ENCODE measurements at regions not wholly inside any gene's neighbourhood (a gene's known extent, or its start where the extent isn't known, plus 50 kb on each side); places are given as distances from the start of the nearest gene placed in this dataset.
"Not testable (repeated sequence)": the region's sequence is repeated elsewhere in the genome, so short reads cannot be mapped to it uniquely, and the experiment has no call there.

DNA sequence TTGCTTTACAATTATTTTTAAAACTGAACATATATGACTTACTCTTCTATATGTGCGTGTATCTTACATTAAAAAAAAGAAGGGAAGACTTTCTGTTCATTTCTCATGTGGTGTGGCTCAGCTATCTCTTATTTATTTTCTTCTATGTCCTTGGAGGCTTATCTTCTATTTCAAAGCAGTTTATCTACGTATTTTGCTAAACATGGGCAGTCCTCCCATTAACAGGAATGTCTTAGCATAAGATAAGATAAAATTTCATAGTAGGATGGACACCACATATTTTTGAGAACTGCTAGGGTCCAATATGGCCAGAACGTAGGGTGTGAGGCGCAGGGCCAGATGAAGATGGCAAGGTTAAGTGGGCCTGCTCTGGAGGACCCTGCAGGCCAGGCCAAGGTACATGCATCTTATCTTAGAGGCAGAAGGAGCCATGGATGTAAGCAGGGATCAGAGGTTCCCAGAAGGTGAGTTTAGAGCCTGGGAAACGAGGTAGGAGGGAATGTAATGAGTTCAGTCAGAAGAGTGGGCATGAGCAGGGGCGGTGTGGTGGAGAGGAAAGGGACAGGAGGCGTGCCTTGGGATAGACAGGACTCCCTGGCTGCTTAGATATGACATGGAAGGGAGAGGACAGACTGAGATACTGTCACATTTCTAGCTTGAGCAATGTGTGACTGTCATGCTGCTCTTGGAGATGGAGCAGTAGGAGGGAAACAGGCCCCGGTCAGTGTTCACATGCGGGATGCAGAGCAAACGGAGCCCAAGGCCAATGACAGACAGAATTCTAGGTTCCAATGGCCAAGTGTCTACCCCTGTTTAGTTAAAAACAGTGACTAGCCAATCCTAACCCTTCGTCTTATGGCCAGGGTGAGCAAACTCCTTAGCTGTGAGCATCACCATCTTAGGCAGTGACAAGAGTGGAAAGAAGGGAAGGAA lies 68.6 kb upstream of the MEDAG start:
- no peak overlapping the region for H3K27ac ChIP-seq (ENCODE audit: low read depth, low read length, poor library complexity, severe bottlenecking)
- no peaks in the 10 kb centered on the region for H3K79me2 ChIP-seq (ENCODE audit: insufficient read depth, low read depth, low read length)
- intact Hi-C loops (cut with micrococcal nuclease; ENCODE audit: unreplicated experiment) = no loop called here
- no peak overlapping the region for H3K4me2 ChIP-seq (ENCODE audit: low read length)
- POLR2A ChIA-PET = no interaction called here
- H3K36me3 ChIP-seq (ENCODE audit: insufficient read depth, low read length) = no peaks in the 10 kb centered on the region
- no peak overlapping the region for H2AFZ ChIP-seq (ENCODE audit: low read length)
- H3K4me3 ChIP-seq (ENCODE audit: low read depth, low read length, poor library complexity, severe bottlenecking) = no peak overlapping the region
- 0 out of 2 replicates have a peak, but pooled peaks cover 2% of the 10 kb centered on the region for H3K9me3 ChIP-seq (ENCODE audit: low read length)
- H4K20me1 ChIP-seq (ENCODE audit: insufficient read depth, low read length) = no peaks in the 10 kb centered on the region
- CTCF ChIA-PET (ENCODE audit: unreplicated experiment) = no interaction called here
- no peaks in the 10 kb centered on the region for H3K9me2 ChIP-seq (ENCODE audit: insufficient read depth, low read length)
- TF ChIP-seq EZH2phosphoT487 (IDR thresholded peaks at IDR 0.05; ENCODE audit: borderline replicate concordance, low read depth, low read length) = no peak
- TF ChIP-seq, protein P1, sequence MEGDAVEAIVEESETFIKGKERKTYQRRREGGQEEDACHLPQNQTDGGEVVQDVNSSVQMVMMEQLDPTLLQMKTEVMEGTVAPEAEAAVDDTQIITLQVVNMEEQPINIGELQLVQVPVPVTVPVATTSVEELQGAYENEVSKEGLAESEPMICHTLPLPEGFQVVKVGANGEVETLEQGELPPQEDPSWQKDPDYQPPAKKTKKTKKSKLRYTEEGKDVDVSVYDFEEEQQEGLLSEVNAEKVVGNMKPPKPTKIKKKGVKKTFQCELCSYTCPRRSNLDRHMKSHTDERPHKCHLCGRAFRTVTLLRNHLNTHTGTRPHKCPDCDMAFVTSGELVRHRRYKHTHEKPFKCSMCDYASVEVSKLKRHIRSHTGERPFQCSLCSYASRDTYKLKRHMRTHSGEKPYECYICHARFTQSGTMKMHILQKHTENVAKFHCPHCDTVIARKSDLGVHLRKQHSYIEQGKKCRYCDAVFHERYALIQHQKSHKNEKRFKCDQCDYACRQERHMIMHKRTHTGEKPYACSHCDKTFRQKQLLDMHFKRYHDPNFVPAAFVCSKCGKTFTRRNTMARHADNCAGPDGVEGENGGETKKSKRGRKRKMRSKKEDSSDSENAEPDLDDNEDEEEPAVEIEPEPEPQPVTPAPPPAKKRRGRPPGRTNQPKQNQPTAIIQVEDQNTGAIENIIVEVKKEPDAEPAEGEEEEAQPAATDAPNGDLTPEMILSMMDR (conservative IDR thresholded peaks at IDR 0.05; ENCODE audit: low read length) = no peak
- no TSS peak for BruUV-seq (replicated peaks)
- no peaks in the 10 kb centered on the region for H3K4me1 ChIP-seq (ENCODE audit: insufficient read depth, low read length, poor library complexity, severe bottlenecking)
- DNase-seq (ENCODE audit: low spot score) = no peak

GRCh38 chr13:30839636-30840035 lies 66.4 kb upstream of the MEDAG start:
- H2AFZ ChIP-seq (ENCODE audit: low read length); H3K4me1 ChIP-seq (ENCODE audit: insufficient read depth, low read length, poor library complexity, severe bottlenecking); H3K27ac ChIP-seq (ENCODE audit: low read depth, low read length, poor library complexity, severe bottlenecking); POLR2A ChIA-PET; intact Hi-C loops (cut with micrococcal nuclease; ENCODE audit: unreplicated experiment); BruUV-seq (replicated peaks); H3K79me2 ChIP-seq (ENCODE audit: insufficient read depth, low read depth, low read length); H3K4me2 ChIP-seq (ENCODE audit: low read length); H3K9me2 ChIP-seq (ENCODE audit: insufficient read depth, low read length); DNase-seq (ENCODE audit: low spot score); H4K20me1 ChIP-seq (ENCODE audit: insufficient read depth, low read length); H3K36me3 ChIP-seq (ENCODE audit: insufficient read depth, low read length); H3K4me3 ChIP-seq (ENCODE audit: low read depth, low read length, poor library complexity, severe bottlenecking); CTCF ChIA-PET (ENCODE audit: unreplicated experiment): not testable (repeated sequence)
- peaks cover 12% of the 10 kb centered on the region; the same call in 1 of the 2 replicates for H3K9me3 ChIP-seq (ENCODE audit: low read length)

DNA sequence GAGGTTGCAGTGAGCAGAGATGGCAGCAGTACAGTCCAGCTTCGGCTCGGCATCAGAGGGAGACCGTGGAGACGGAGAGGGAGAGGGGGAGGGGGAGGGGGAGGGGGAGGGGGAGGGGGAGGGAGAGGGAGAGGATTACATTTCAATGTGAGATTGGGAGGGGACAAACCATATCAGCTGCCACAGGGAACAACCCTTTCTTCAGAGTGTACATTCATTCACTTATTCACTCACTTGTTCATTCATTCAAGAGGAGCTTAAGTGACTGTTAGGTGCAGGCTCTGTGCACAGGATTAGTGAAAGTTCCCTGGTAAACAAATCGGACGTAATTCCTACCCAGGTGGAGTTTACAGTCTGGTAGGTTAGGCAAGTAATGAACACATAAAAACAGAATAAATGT lies 65.6 kb upstream of the MEDAG start:
- no peak for DNase-seq (ENCODE audit: low spot score)
- no peak overlapping the region for H3K27ac ChIP-seq (ENCODE audit: low read depth, low read length, poor library complexity, severe bottlenecking)
- BruUV-seq (replicated peaks) = no TSS peak
- H3K79me2 ChIP-seq (ENCODE audit: insufficient read depth, low read depth, low read length) = no peaks in the 10 kb centered on the region
- H3K4me2 ChIP-seq (ENCODE audit: low read length) = no peak overlapping the region
- no peak overlapping the region for H3K4me3 ChIP-seq (ENCODE audit: low read depth, low read length, poor library complexity, severe bottlenecking)
- peaks cover 12% of the 10 kb centered on the region; the same call in 1 of the 2 replicates for H3K9me3 ChIP-seq (ENCODE audit: low read length)
- TF ChIP-seq EZH2phosphoT487 (IDR thresholded peaks at IDR 0.05; ENCODE audit: borderline replicate concordance, low read depth, low read length) = no peak
- TF ChIP-seq, protein P1 (conservative IDR thresholded peaks at IDR 0.05; ENCODE audit: low read length) = no peak
- no peaks in the 10 kb centered on the region for H3K36me3 ChIP-seq (ENCODE audit: insufficient read depth, low read length)
- H3K9me2 ChIP-seq (ENCODE audit: insufficient read depth, low read length) = no peaks in the 10 kb centered on the region
- no peak overlapping the region for H2AFZ ChIP-seq (ENCODE audit: low read length)
- intact Hi-C loops (cut with micrococcal nuclease; ENCODE audit: unreplicated experiment) = no loop called here
- no peaks in the 10 kb centered on the region for H4K20me1 ChIP-seq (ENCODE audit: insufficient read depth, low read length)
- ChIA-PET POLR2A (interaction anchor here (0.6 kb wide), 1 partner anchor 445 kb away, joined by 3 read pairs; no protein-coding TSS in a partner anchor), CTCF (ENCODE audit: unreplicated experiment) (no interaction called here)
- H3K4me1 ChIP-seq (ENCODE audit: insufficient read depth, low read length, poor library complexity, severe bottlenecking) = no peaks in the 10 kb centered on the region
